GM21526 (cell line): ENCODE measurements at regions not wholly inside any gene's neighbourhood (a gene's known extent, or its start where the extent isn't known, plus 50 kb on each side); places are given as distances from the start of the nearest gene placed in this dataset.
"Not testable (repeated sequence)": the region's sequence is repeated elsewhere in the genome, so short reads cannot be mapped to it uniquely, and the experiment has no call there.

Source experiments
- ATAC-seq: cut with Tn5 transposase; IDR thresholded peaks from one replicate; pipeline ENCODE4 v1.9.1; 2021; ENCODE audit warnings: moderate library complexity; ENCODE audit not compliant: unreplicated experiment, low FRiP score

DNA sequence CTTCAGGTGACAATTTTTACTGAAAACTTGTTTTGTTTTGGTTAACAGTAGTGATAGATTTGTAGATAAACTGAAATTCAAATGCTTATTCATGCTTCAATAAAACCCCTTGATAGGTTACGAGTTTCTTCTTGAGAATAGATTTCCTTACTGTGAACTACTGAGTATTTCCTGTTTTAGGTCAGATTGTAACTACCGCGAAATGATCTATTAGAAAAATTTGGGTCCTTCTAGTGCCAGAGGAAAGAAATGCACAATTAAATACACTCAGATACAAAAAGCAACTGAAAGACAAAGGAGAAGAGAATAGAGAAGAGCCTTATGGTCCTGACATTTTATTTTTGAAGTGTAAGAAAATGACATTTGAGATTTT lies 251.7 kb upstream of the TBL1XR1 start:
- ATAC-seq, result peak; percentile 28

DNA sequence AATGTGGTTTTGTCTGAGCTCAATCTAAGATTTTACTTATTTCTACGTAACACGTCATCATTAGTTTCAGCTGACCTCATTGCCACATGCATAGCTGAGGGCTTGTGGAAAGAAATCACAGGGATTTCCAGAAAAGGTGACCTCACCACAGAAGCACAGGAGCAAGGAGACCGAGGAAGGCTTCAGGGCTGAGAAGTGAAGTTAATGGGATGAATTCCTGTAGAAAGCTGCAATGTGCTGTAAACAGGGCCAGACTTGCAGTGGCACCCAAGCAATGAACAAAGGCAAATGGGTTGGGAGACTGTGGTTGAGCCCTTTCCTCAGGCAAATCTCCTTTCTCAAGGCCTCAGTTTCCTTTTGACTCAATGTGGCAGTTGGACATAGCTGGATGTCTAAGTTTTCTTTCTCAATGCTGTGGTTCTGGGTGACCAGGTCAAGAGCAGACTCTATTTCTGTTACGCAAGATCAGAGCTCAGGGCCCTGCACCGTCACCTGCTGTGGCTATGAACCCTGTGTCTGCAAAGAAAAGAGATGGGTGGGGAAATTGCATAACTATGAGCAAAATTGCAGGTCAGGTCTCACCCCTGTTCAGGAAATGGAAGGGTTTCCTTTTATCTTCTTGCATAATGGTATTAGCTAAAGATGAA lies 252.2 kb upstream of the TBL1XR1 start:
- ATAC-seq, result peak; percentile 92

DNA sequence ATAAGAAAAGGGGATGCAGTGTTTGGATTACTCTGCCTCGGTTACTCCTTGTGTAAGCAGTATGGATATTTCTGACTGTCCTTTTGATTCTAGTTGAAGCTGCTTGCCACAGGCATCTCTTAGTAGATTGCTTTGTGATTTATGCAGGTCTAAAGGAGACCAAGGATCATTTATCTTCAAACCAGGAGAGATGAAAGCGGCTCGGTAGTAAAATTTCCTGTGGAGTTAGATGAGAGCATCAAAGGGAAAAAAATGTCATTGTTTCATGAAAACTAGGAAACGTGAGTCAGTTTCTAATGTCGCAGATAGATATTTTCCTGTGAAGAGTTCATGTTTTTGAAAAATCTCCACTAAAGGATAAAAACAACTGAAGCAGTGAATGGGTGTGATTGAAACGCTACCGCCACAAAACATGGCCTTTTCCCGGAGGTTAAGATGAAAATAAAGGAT lies 254.0 kb upstream of the TBL1XR1 start:
- no peak for ATAC-seq

DNA sequence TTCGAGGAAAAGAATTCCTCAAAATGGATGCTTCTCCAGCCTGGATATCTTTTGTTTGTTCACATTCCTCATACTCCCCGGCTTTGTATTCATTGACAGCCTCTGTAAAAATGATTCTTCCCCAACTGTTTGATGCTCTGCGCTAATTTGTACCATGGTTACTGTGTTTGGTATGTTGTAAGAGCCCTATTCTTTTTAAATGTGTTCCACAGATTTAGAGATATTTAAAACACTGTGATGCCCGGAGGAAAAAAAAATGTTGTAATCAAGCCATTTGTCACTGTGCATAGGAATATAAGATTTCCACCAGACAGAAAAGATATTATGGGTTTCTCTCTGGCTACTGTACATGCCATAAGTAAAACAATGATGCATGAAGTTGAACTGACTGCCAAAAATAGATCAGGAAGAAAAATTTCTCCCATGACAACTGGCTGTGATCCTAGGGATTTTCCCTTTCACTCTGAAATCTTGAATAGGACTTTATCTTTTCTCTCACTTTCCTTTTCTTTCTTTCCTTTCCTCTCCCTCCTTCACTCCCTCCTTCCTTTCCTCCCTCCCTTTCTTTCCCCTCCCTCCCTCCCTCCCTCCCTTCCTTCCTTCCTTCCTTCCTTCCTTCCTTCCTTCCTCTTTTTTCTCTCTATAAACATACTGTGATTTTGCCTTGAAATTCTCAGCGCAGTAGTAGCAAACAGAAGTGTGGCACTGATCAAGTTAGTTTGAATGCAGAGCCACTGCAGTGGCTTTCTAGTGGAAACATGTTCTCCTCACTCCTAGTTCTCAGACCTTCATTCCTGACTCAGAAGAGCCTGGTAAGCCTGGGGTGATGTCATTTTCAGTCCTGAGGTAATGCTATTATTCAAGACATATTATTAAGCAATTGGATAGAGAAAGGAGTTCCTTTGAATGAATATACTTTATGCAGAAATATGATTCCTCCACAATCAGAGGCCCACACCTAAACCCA lies 254.9 kb upstream of the TBL1XR1 start:
- no peak for ATAC-seq

DNA sequence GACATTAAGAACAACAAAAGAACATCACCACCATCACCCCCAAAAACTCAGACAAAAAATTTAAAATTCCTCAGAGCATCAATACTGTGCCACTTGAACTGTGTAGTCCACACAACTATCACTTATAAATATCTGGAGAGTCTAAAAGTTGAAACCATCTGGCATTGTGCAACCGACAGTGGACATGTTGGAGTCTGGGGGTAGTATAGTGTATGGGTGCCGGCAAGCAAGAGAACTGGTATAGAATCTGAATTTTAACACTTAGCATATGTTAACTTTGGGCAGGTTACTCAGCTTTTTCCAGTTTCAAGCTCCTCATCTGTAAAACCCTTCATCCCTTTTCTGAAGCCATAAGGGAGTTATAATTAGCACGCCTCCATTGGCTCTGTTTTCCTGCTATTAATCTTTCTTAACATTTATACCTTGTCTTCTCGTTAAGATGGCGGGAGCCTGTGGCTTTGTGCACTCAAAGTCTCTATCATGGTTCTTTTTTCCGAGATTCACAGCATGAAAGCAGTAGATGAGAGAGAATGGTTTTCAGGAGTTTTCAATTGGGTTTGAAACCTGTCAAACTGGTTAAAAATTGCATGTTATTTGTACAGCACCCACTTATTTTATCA lies 255.7 kb upstream of the TBL1XR1 start:
- ATAC-seq, result no peak

DNA sequence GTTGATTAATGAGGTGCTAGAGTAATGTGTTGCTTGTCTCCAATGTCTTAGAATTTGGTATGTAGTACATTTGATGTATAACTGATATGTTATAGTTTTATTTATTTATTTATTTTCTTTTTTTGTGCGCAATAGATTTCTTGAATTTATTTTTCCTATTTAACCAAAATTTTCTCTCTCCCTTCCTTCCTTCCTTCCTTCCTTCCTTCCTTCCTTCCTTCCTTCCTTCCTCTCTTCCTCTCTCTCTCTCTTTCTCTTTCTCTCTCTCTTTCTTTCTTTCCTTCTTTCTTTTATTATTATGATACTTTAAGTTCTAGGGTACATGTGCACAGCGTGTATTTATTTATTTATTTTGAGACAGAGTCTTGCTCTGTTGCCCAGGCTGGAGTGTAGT lies 256.2 kb upstream of the TBL1XR1 start:
- no peak for ATAC-seq

DNA sequence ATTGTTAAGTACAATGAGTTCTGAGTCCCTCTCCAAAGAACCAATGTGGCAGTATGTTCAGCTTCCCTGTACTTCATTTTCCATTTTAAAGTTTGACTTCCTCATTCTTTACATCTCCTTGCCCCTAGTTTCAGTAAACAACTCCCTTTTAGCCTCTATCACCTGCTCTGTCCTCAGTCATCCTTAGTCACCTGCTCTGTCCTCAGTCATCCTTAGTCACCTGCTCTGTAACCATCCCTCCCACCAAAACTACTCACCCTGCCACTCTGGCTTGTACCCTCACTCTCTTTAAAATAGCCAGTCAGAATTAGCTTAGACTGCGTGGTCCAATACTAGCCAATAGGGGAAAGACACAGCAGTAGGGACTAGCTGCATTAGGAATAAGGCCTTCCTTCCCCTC lies 259.9 kb upstream of the TBL1XR1 start:
- ATAC-seq, result not testable (repeated sequence)

DNA sequence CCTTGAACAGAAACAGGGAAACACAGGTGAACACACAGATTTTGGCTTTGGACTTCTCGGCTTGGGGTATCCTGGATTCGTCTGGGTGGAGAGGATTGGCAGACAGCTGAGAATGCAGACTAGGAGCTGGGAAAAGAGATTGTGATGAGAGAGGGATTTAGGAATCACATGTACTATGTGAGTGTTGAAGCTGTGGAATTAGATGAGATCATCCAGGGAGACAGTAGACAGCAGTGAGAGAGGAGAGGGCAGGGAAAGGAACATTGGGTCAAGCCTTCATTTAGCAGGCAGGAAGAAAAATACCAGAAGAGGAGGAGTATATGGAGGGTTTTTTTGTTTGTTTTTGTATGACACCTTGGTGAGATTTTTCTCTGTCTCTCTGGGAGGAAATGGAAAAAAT lies 262.1 kb upstream of the TBL1XR1 start:
- ATAC-seq, result no peak

DNA sequence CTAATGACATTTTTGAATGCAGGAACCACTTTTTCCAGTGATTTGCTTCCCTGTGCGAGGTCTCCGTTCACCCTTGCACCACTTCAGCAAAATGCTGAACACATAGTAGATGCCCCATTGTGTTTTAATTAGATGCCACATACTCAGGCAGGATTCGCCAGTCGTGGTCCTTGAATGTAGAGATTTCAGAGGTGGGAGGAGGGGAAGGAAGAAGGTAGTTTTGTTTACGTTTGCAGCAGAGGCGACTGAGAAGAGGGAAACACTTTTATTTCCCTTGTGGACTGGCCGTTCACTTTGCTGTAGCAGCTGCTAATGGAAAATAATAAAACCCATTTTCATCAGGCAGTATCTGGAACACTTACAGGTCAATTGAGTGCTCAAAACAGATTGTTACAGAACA lies 262.8 kb upstream of the TBL1XR1 start:
- ATAC-seq, result no peak

DNA sequence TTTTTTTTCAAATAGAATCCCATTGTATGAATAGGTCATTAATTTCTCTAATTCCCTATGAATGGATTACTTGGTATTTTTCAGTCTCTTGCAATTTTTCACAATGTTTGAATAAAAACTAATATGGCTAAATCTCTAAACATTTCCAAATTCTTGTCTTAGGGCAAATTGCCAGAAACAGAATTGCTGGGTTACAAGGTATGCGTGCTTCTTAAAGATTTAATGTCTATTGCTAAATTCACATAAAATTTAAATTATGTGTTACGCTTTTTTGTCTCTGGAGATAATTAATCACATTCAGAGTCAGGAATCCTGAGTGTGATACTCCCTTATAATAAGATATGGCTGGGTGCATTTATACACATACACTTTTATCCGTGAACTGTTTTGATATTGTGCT lies 264.5 kb upstream of the TBL1XR1 start:
- ATAC-seq, result no peak

DNA sequence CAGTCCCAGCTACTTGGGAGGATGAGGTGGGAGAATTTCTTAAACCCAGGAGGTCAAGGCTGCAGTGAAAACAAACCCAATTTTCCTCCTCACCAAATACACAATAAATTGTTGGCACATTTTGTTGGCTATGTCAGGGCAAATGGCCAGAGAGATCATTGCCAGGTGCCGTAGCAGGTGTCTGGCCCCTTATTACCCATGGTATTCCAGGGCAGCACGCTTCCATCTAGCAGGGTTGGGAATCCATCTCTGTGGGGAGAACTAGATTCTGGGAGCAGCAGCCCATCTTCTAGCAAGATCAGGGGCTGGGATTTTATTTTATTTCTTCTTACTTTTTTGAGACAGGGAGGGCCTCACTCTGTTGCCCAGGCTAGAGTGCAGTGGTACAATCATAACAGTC lies 266.1 kb upstream of the TBL1XR1 start:
- not testable (repeated sequence) for ATAC-seq

DNA sequence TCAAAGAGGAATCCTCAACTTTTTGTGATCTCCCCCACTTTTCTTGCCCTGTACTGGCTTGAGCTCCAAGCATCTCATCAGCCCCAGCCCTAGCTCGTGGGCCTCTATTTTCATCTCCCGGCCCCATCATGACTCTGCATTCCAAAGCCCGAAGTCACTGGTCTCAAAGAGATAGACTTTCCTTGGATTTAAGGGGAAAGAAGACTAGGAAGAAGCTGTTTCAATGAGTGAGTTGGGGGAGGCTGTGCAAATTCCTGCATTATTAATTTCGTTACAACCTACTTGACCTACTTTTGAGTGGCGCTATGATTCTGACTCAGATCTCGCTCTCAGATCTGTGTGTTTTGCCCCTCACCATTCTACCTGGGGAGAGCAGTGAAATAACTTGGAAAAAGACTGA lies 266.6 kb upstream of the TBL1XR1 start:
- no peak for ATAC-seq

DNA sequence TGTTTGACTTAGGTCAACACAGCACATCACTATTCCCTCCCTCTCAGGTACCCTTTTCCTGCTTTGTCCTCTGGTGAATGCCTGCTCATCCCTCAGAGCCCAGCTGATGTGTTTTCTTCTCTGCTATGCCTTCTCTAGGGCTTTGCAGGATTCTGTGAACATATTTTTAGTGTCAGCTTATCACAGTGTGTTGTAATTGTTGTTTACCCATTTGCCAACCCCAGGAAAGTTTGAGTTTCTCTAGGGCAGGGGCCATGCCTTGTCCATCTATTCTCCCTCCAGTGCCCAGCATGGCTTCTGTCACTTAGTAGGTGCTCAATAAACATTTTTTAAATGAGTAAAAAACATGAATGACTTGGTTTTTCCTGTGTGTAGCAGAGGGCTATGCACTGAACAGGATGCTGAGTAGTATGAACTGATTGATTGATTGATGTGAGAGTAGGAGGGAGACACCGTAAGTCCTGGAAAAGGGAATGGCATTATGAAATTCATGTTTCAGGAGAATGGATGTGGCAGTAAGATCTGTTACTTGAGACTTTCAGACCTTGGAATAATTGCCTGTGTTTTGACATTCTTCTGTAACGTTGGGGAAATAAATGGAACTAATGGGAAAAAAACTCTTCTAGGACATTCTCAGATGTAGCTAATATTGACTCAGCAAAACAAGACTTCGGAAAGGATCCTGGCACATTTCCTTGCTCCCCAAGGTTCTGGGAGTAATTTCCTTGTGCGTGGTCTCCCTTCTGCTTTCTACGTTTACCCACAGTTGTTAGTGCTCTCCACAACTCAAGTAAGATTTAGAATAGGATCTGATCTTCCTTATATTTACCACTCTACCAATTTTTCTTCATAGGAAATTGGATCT lies 267.3 kb upstream of the TBL1XR1 start:
- no peak for ATAC-seq

DNA sequence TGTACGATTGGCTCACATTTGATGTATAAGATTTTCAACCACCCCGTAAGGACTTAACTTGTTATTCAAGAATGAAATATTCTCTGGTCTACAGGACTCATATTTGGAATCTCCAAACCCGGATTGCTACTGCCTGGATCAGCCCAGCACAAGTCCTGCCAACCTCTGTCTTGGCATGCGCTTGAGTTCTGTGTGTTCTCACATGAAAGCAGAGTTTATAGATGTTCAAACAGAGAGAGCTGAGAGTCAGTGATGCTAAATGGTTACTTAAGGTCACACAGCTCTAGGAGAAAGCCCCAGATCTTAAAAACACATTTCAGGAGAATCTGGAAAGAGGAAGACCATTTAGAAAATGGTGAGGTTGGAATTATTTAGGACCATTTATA lies 268.0 kb upstream of the TBL1XR1 start:
- no peak for ATAC-seq

DNA sequence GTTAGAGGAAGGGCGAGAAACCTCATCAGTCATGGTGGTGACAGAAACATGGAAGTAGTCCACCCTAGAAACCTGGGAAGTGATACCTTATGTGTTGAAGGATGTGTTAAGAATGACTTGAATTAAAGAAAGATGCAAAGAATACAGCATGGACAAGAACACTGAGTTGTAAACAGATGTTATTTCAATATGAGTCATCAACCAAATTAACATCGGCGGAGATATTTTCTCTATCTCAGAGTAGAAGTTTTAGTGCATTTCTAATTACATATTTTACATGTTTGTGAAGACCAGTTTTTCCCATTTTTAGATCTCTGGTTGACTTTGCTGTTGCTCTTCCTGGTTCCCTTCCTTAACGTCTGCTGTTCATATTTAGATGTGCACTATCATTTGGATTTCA lies 268.8 kb upstream of the TBL1XR1 start:
- ATAC-seq, result no peak

DNA sequence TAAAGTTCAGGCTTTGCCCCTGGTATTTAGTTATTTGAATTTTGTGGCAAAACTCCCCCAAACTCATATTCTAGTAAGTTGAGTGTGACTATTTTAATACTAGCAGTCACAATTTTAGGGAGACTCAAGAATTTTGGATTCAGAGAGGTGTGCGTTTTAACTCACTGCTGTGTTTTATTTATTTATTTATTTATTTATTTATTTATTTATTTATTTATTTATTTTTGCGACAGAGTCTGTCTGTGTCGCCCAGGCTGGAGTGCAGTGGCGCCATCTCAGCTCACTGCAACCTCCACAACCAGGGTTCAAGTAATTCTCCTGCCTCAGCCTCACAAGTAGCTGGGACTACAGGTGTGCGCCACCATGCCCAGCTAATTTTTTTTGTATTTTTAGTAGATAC lies 269.3 kb upstream of the TBL1XR1 start:
- ATAC-seq, result not testable (repeated sequence)

DNA sequence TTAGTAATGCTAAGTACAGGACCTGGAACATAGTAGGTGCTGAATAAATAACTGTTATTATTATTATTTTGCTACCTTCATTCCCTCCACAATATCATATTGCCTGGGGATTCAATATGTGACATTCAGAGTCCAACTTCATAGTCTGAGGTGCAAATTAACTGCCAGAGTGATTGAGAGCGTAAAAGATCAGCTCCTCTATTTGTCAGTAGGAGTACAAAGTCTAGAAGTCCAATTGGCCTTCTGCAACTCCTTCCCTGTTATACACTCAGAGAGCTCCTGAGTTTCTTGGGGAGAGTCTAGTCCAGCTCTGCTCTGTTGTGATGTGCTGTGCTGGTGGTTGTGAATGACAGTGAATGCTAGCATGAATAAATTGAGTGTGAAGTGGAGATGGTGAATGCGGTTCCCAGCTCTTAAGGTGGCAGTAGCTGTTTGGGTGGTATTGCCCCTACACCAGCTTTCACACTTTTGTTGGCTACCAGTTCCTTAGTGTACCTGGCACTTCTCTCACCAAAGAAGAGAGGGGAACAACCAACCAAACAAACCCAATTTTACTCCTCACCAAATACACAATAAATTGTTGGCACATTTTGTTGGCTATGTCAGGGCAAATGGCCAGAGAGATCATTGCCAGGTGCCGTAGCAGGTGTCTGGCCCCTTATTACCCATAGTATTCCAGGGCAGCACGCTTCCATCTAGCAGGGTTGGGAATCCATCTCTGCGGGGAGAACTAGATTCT lies 270.1 kb upstream of the TBL1XR1 start:
- ATAC-seq, result no peak

DNA sequence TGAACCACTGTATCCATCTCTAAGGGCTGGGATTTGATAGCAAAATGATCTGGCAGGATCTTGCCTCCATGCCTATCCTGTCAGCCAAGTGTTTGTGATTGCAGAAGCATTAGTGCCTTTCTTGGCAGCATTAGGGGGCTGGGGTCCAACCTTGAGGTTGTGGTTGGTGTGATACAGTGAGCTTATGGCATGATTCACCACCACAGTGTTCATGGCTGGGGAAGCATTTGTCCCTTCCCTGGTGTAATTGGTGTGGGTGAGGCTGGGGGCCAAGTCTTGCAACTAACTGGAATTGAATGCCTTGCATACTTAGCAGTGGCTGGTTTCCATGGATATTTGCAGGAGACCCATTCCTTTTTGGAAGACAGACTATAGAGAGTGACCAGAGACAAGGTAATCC lies 271.0 kb upstream of the TBL1XR1 start:
- ATAC-seq, result no peak

DNA sequence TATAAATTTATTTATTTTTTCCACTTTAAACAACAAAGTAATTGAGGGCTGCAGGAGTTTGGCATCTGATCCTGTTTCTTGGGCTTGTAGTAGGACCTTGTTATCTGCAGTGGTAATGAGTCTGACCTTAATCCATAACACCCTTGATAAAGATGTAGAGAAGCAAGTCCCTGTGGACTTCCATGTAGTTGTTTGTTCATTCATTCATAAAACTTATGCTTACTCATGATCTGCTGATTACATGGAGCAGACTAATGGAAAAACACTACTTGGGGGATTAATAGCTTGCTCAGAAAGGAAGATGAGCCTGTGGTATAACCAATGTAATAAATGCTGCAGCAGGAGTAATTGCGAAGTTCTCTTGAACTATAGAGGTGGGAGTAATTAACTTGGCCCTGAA lies 271.5 kb upstream of the TBL1XR1 start:
- no peak for ATAC-seq

DNA sequence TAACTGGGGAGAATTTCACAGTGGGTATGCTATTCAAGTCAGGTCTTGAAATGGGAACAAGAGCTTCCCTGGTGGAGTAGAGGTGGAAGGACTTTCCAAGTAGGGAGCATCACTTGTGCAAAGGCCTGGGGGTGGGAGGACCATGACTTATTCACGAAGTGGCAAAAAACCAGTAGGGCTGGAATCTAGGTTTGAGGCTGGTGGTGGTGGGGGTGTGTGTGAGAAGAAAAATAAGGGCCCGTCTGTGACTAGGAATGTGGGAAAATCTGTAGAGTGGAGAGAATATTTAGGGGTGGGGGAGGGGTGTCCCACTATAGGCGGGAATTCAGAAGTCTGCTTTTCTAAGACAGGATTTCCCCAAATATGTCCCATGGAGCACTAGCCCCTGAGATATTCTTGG lies 271.9 kb upstream of the TBL1XR1 start:
- no peak for ATAC-seq
